ENCODE measurements at regions not wholly inside any gene's neighbourhood (a gene's known extent, or its start where the extent isn't known, plus 50 kb on each side); places are given as distances from the start of the nearest gene placed in this dataset.

DNA sequence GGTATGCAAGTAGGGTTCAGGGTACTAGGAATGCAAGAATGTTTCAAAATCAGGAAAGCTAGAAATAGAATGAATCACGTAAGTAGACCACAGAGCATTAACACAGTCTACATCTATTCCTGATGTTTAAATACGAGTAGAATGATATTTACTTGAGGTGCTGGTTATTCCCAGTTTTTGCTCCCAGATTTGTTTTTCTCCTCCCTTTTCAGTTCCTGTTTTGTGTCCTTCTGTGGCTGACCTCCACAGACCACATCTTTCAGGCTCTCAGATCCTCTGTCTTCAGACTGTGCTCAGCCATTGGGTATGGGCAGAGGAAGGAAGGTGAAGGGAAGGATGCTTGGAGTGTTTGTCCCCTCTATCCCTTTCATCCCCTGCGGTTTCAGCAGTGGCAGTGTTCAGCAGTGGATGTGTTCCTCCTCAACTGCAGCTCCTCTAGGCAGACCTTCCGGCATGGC is 276.6 kb downstream of the ZNF621 start:
- H3K4me1 ChIP-seq (ENCODE audit: control insufficient read depth in 5 of 5, insufficient read depth in 5 of 5, low read length in 5 of 5): no peaks in the 10 kb centered on the region
- DNase-seq (no peak), ATAC-seq (ENCODE audit: insufficient read depth, low FRiP score) (no peak)
- H3K9me3 ChIP-seq (ENCODE audit: control insufficient read depth in 4 of 4, insufficient read depth in 3 of 4, low read length in 3 of 4): no peaks in the 10 kb centered on the region
- no peak overlapping the region for H3K27ac ChIP-seq (ENCODE audit: low read depth in 1 of 2, low read length in 1 of 2)
- H3K4me3 ChIP-seq: no peak overlapping the region
- 64 to 75% methylated on average over 4 of the region's 4 CpGs for WGBS, 2 donors
- H3K36me3 ChIP-seq (ENCODE audit: control insufficient read depth in 4 of 4, insufficient read depth in 4 of 4, low read length in 4 of 4): no peaks in the 10 kb centered on the region
- H3K27me3 ChIP-seq (ENCODE audit: control insufficient read depth in 3 of 3, insufficient read depth in 3 of 3, low read length in 2 of 3): no peaks in the 10 kb centered on the region
- no peak overlapping the region for H3K9ac ChIP-seq (ENCODE audit: insufficient read depth in 1 of 2, low read length in 2 of 2)
- TF ChIP-seq, protein P1, sequence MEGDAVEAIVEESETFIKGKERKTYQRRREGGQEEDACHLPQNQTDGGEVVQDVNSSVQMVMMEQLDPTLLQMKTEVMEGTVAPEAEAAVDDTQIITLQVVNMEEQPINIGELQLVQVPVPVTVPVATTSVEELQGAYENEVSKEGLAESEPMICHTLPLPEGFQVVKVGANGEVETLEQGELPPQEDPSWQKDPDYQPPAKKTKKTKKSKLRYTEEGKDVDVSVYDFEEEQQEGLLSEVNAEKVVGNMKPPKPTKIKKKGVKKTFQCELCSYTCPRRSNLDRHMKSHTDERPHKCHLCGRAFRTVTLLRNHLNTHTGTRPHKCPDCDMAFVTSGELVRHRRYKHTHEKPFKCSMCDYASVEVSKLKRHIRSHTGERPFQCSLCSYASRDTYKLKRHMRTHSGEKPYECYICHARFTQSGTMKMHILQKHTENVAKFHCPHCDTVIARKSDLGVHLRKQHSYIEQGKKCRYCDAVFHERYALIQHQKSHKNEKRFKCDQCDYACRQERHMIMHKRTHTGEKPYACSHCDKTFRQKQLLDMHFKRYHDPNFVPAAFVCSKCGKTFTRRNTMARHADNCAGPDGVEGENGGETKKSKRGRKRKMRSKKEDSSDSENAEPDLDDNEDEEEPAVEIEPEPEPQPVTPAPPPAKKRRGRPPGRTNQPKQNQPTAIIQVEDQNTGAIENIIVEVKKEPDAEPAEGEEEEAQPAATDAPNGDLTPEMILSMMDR (IDR thresholded peaks at IDR 0.05; ENCODE audit: control extremely low read depth, extremely low read depth): no peak

DNA sequence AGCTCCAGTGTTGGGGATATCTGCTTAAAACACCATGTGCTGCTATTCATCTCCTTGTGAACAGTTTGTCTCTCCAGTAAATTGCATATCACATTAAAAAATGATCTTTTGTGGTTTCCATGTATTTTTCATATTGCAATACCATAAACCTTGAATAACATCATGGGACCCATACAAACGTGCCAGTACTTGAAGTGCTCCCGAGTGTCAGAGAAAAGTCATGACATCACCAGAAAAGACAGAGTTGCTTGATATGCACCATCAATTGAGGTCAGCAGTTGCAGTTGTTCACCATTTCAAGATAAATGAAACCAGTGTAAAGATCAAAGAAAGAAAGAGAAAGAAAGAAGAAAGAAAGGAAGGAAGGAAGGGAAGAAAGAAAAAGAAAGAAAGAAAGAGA is 278.6 kb downstream of the ZNF621 start:
- no peaks in the 10 kb centered on the region for H3K4me1 ChIP-seq (ENCODE audit: control insufficient read depth in 5 of 5, insufficient read depth in 5 of 5, low read length in 5 of 5)
- no peak overlapping the region for H3K4me3 ChIP-seq
- H3K9ac ChIP-seq (ENCODE audit: insufficient read depth in 1 of 2, low read length in 2 of 2): no peak overlapping the region
- ATAC-seq (ENCODE audit: insufficient read depth, low FRiP score): no peak
- DNase-seq: no peak
- no peaks in the 10 kb centered on the region for H3K27me3 ChIP-seq (ENCODE audit: control insufficient read depth in 3 of 3, insufficient read depth in 3 of 3, low read length in 2 of 3)
- no peaks in the 10 kb centered on the region for H3K36me3 ChIP-seq (ENCODE audit: control insufficient read depth in 4 of 4, insufficient read depth in 4 of 4, low read length in 4 of 4)
- TF ChIP-seq, protein P1 (IDR thresholded peaks at IDR 0.05; ENCODE audit: control extremely low read depth, extremely low read depth): no peak
- H3K27ac ChIP-seq (ENCODE audit: low read depth in 1 of 2, low read length in 1 of 2): no peak overlapping the region
- H3K9me3 ChIP-seq (ENCODE audit: control insufficient read depth in 4 of 4, insufficient read depth in 3 of 4, low read length in 3 of 4): no peaks in the 10 kb centered on the region
- 76 to 84% methylated on average over 2 of the region's 2 CpGs for WGBS, 2 donors

DNA sequence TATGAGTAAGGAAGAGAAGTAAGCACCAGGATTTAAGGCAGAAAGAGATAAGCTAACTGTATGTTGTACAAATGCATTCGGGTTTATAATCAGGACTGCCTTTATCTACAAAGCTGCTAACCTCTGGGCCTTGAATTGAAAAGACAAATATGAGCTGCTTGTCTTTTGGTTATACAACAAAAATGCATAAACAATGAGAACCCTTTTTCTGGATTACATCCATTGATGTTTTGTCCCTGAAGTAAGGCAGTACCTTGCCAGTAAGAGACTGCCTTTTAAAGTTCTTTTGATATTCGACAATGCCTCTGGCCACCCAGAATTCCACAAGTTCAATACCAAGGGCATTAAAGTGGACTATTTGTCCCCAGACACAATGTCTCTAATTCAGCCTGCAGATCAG is 280.7 kb downstream of the ZNF621 start:
- Histone ChIP-seq H3K27ac (ENCODE audit: low read depth in 1 of 2, low read length in 1 of 2) (no peak overlapping the region), H3K27me3 (ENCODE audit: control insufficient read depth in 3 of 3, insufficient read depth in 3 of 3, low read length in 2 of 3) (no peaks in the 10 kb centered on the region), H3K36me3 (ENCODE audit: control insufficient read depth in 4 of 4, insufficient read depth in 4 of 4, low read length in 4 of 4) (no peaks in the 10 kb centered on the region), H3K4me1 (ENCODE audit: control insufficient read depth in 5 of 5, insufficient read depth in 5 of 5, low read length in 5 of 5) (no peaks in the 10 kb centered on the region), H3K9ac (ENCODE audit: insufficient read depth in 1 of 2, low read length in 2 of 2) (no peak overlapping the region), H3K9me3 (ENCODE audit: control insufficient read depth in 4 of 4, insufficient read depth in 3 of 4, low read length in 3 of 4) (no peaks in the 10 kb centered on the region), H3K4me3 (no peak overlapping the region)
- TF ChIP-seq, protein P1 (IDR thresholded peaks at IDR 0.05; ENCODE audit: control extremely low read depth, extremely low read depth): no peak
- DNase-seq: no peak
- WGBS, 2 donors: 61 to 68% methylated on average over 2 of the region's 2 CpGs
- ATAC-seq (ENCODE audit: insufficient read depth, low FRiP score): no peak

DNA sequence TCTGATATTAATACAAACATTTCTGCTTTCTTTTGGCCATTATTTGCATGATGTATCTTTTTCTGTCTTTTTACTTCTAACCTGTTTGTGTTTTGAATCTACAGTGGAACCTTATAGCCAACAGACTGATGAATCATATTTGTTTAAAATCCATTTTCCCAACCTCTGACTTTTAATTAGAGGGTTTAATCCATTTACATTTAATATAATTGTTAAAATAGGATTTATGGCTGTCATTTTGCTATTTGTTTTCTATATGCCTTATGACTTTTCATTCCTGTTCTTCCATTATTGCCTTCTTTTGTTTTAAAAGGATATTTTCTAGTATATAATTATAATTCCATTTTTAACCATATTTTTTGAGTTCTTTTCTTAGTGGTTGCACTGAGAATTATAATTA is 286.1 kb downstream of the ZNF621 start:
- Histone ChIP-seq H3K36me3 (ENCODE audit: control insufficient read depth in 4 of 4, insufficient read depth in 4 of 4, low read length in 4 of 4) (no peaks in the 10 kb centered on the region), H3K9ac (ENCODE audit: insufficient read depth in 1 of 2, low read length in 2 of 2) (no peak overlapping the region), H3K27ac (ENCODE audit: low read depth in 1 of 2, low read length in 1 of 2) (no peak overlapping the region), H3K27me3 (ENCODE audit: control insufficient read depth in 3 of 3, insufficient read depth in 3 of 3, low read length in 2 of 3) (no peaks in the 10 kb centered on the region), H3K9me3 (ENCODE audit: control insufficient read depth in 4 of 4, insufficient read depth in 3 of 4, low read length in 3 of 4) (no peaks in the 10 kb centered on the region), H3K4me1 (ENCODE audit: control insufficient read depth in 5 of 5, insufficient read depth in 5 of 5, low read length in 5 of 5) (no peaks in the 10 kb centered on the region), H3K4me3 (no peak overlapping the region)
- TF ChIP-seq, protein P1 (IDR thresholded peaks at IDR 0.05; ENCODE audit: control extremely low read depth, extremely low read depth): no peak
- ATAC-seq (ENCODE audit: insufficient read depth, low FRiP score) (no peak), DNase-seq (no peak)

Data from lung (tissue), 11 donors.